Prostate gland (tissue), 2 donors: ENCODE measurements at regions not wholly inside any gene's neighbourhood (a gene's known extent, or its start where the extent isn't known, plus 50 kb on each side); places are given as distances from the start of the nearest gene placed in this dataset.
"Not testable (repeated sequence)": the region's sequence is repeated elsewhere in the genome, so short reads cannot be mapped to it uniquely, and the experiment has no call there.

Experiments used
- DNase-seq: peaks from one replicate; pipeline ENCODE4 v3.0.0-alpha.2; 2019; ENCODE audit warnings: low spot score
- H3K27ac ChIP-seq, 2 donors: fragments of 200-600 bp; sonication (generic); 2 replicates each; pipeline ENCODE4 v1.5.1; 2017 to 2019
- H3K27me3 ChIP-seq: fragments of 200-600 bp; sonication (generic); replicated peaks from 2 replicates; pipeline ENCODE4 v1.5.1; 2019; ENCODE audit not compliant: insufficient read depth
- H3K36me3 ChIP-seq, 2 donors: fragments of 200-600 bp; sonication (generic); 1 replicate in 1 of 2; 2 replicates in 1 of 2; pipeline versions ENCODE4 v1.5.1 to v1.8.1; 2017 to 2019
- H3K4me1 ChIP-seq: fragments of 200-600 bp; sonication (generic); replicated peaks from 2 replicates; pipeline ENCODE4 v1.5.1; 2019
- H3K4me3 ChIP-seq, 2 donors: fragments of 200-600 bp; sonication (generic); 2 replicates each; pipeline ENCODE4 v1.5.1; 2017 to 2019
- H3K9me3 ChIP-seq: fragments of 200-600 bp; sonication (generic); 2 replicates; pipeline ENCODE4 v1.5.1; 2017
- POLR2A ChIP-seq: fragments of 450-650 bp; IDR thresholded peaks from one replicate; pipeline ENCODE4 v1.6.1; 2016; ENCODE audit warnings: antibody characterized with exemption, mild to moderate bottlenecking
- POLR2AphosphoS5 ChIP-seq: sonication (generic); formaldehyde crosslinking; IDR thresholded peaks from one replicate; pipeline ENCODE4 v1.6.1; 2017; ENCODE audit warnings: antibody characterized with exemption
- WGBS: methylation state at CpG from one replicate; pipeline ENCODE4 v1.1.5; 2018; 5-methylcytosine and 5-hydroxymethylcytosine counted together
- intact Hi-C: fragments of 100-400 bp; cut with DNase I; formaldehyde crosslinking; loops from one replicate; pipeline ENCODE4 v1.14.2; 2022
- TF ChIP-seq, protein P1 (sequence below), 4 experiments: fragments of 200-600 bp in 2 of 4; fragments of 450-650 bp in 2 of 4; sonication (generic) in 2 of 4; IDR thresholded peaks; 1 replicate in 3 of 4; 2 replicates in 1 of 4; pipeline ENCODE4 v1.5.1; 2016 to 2019; ENCODE audit warnings: antibody characterized with exemption in 4 of 4, mild to moderate bottlenecking in 2 of 4, moderate library complexity in 2 of 4

DNA sequence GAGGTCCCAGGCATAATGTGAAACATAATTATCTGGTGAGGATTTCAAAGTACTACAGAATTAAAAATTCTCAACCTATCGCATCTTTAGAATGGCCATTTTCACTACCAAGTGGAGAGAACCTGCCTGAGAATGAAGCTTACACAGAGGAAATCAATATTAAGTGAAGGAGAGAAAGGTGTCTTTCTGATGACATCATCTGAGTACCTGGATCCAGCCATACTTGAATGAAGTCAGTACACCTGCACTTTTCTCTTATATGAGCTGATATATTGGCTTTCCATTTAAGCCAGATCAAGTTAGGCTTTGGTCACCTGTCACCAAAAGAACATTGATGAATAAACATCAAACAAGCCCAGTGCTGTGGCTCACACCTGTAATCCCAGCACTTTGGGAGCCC lies 118.9 kb upstream of the MED14 start:
- TF ChIP-seq, protein P1, sequence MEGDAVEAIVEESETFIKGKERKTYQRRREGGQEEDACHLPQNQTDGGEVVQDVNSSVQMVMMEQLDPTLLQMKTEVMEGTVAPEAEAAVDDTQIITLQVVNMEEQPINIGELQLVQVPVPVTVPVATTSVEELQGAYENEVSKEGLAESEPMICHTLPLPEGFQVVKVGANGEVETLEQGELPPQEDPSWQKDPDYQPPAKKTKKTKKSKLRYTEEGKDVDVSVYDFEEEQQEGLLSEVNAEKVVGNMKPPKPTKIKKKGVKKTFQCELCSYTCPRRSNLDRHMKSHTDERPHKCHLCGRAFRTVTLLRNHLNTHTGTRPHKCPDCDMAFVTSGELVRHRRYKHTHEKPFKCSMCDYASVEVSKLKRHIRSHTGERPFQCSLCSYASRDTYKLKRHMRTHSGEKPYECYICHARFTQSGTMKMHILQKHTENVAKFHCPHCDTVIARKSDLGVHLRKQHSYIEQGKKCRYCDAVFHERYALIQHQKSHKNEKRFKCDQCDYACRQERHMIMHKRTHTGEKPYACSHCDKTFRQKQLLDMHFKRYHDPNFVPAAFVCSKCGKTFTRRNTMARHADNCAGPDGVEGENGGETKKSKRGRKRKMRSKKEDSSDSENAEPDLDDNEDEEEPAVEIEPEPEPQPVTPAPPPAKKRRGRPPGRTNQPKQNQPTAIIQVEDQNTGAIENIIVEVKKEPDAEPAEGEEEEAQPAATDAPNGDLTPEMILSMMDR (IDR thresholded peaks at IDR 0.05) = no peak
- TF ChIP-seq POLR2A (no peak), POLR2AphosphoS5 (no peak)
- no peaks in the 10 kb centered on the region for H3K9me3 ChIP-seq
- H3K4me1 ChIP-seq = no peaks in the 10 kb centered on the region
- 100% methylated on average over 1 of the region's 1 CpG for WGBS
- no peak overlapping the region for H3K4me3 ChIP-seq
- H3K27ac ChIP-seq = no peak overlapping the region
- no peak for DNase-seq
- H3K27me3 ChIP-seq = no peaks in the 10 kb centered on the region
- no peaks in the 10 kb centered on the region for H3K36me3 ChIP-seq
- intact Hi-C loops = no loop called here

DNA sequence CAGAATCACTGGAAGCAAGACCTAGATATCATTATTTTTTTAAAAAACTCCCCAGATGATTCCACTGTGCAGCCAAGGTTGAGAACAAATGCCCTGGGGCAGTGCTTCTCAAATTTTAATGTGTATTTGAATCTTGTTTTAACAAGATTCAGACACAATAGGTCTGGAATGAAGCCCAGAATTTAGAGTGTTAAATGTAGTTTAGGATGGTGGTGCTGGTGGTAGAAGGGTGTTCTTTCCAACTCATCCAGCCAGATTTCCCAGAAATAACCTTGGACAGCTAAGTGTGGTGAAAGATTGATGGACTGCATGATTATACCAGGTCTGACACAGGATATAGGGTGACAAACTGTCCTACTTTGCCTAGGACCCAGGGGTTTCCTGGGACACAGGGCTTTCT lies 120.1 kb upstream of the MED14 start:
- no peak for TF ChIP-seq POLR2A
- peak; percentile 43 for TF ChIP-seq POLR2AphosphoS5
- TF ChIP-seq, protein P1 (IDR thresholded peaks at IDR 0.05) = no peak
- no peaks in the 10 kb centered on the region for H3K9me3 ChIP-seq
- no peak overlapping the region for H3K27ac ChIP-seq
- H3K27me3 ChIP-seq = no peaks in the 10 kb centered on the region
- H3K4me1 ChIP-seq = no peaks in the 10 kb centered on the region
- intact Hi-C loops = no loop called here
- DNase-seq = peak; percentile 59
- no peaks in the 10 kb centered on the region for H3K36me3 ChIP-seq
- H3K4me3 ChIP-seq = no peak overlapping the region

DNA sequence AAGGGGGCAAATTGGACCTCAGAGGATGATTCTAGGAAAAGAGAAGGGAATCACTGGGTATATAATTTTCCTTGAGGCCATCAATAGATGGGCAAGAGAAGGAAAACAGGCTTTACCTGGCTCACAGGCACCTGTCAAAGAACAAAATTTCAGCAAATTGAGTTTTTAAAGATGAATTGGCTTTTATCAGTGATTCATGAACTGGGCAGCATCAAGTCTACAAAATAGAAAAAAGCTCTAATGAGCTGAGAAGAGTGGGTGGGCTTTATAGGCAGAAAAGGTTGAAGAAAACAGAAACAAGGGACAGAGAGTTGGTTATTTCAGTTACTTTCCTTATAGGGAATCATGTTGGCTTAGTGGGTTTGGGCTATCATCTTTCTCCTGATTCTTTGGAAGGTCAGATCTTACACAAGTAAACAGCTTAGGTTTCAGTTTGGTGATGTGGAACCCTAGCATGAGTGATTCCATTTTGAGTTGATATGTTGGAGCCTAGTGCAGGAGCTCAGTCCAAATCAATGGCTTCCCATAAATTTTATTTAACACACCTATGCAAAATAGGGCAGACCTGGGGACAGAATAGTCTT lies 120.7 kb upstream of the MED14 start:
- Histone ChIP-seq H3K27ac (no peak overlapping the region), H3K36me3 (no peaks in the 10 kb centered on the region), H3K4me3 (no peak overlapping the region), H3K27me3 (no peaks in the 10 kb centered on the region), H3K4me1 (no peaks in the 10 kb centered on the region), H3K9me3 (no peaks in the 10 kb centered on the region)
- DNase-seq = no peak
- intact Hi-C loops = no loop called here
- TF ChIP-seq POLR2A (no peak), POLR2AphosphoS5 (no peak)
- TF ChIP-seq, protein P1 (IDR thresholded peaks at IDR 0.05) = no peak

DNA sequence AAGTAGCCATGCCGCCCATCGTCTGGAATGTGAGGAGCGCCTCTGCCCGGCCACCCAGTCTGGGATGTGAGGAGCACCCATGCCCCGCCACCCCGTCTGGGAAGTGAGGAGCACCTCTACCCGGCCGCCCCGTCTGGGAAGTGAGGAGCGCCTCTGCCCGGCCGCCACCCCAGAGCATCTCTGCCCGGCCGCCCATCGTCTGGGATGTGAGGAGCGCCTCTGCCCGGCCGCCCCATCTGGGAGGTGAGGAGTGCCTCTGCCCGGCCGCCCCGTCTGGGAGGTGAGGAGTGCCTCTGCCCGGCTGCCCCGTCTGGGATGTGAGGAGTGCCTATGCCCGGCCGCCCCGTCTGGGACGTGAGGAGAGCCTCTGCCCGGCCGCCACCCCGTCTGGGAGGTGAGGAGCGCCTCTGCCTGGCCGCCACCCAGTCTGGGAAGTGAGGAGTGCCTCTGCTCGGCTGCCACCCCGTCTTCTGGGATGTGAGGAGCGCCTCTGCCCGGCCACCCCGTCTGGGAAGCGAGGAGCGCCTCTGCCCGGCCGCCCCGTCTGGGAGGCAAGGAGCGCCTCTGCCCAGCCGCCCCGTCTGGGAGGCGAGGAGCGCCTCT lies 126.7 kb upstream of the MED14 start:
- H3K36me3 ChIP-seq, intact Hi-C loops, H3K27me3 ChIP-seq, H3K4me3 ChIP-seq, H3K9me3 ChIP-seq, DNase-seq, H3K27ac ChIP-seq, H3K4me1 ChIP-seq: not testable (repeated sequence)
- 96% methylated on average over 24 of the region's 47 CpGs for WGBS

DNA sequence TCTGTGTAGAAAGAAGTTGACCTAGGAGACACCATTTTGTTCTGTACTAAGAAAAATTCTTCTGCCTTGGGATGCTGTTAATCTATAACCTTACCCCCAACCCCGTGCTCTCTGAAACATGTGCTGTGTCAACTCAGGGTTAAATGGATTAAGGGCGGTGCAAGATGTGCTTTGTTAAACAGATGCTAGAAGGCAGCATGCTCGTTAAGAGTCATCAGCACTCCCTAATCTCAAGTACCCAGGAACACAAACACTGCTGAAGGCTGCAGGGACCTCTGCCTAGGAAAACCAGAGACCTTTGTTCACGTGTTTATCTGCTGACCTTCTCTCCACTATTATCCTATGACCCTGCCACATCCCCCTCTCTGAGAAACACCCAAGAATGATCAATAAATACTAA lies 127.9 kb upstream of the MED14 start:
- H3K4me1 ChIP-seq, H3K27me3 ChIP-seq, H3K9me3 ChIP-seq, intact Hi-C loops, H3K4me3 ChIP-seq, H3K27ac ChIP-seq, H3K36me3 ChIP-seq, DNase-seq: not testable (repeated sequence)
- 43% methylated on average over 2 of the region's 4 CpGs for WGBS

DNA sequence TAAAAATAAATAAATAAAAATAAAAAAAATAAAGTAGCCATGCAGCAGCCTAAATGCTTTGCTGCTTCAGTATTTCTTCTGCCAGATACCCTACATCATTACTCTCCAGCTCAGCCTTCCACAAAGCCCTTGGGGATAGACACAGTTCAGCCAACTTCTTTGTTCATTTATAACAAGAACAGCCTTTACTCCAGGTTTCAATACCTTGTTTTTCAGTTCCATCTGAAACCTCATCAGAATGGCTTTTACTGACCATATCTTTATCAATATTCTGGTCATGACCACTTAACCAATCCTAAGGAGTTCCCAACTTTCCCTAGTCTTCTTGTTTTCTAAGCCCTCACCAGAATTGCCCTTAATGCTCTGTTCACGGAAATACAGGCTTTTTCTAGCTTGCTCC lies 128.3 kb upstream of the MED14 start:
- DNase-seq = no peak
- intact Hi-C loops = no loop called here
- no peak for TF ChIP-seq POLR2A
- TF ChIP-seq, protein P1 (IDR thresholded peaks at IDR 0.05) = no peak
- TF ChIP-seq POLR2AphosphoS5 = no peak
- Histone ChIP-seq H3K9me3 (no peaks in the 10 kb centered on the region), H3K36me3 (no peaks in the 10 kb centered on the region), H3K4me1 (no peaks in the 10 kb centered on the region), H3K27ac (no peak overlapping the region), H3K27me3 (no peaks in the 10 kb centered on the region), H3K4me3 (no peak overlapping the region)
- 88% methylated on average over 1 of the region's 1 CpG for WGBS
